ENCODE measurements at regions not wholly inside any gene's neighbourhood (a gene's known extent, or its start where the extent isn't known, plus 50 kb on each side); places are given as distances from the start of the nearest gene placed in this dataset.

GRCh38 chr6:144660561-144661115 is 375.5 kb downstream of the UTRN start:
- TF ChIP-seq, protein P1, sequence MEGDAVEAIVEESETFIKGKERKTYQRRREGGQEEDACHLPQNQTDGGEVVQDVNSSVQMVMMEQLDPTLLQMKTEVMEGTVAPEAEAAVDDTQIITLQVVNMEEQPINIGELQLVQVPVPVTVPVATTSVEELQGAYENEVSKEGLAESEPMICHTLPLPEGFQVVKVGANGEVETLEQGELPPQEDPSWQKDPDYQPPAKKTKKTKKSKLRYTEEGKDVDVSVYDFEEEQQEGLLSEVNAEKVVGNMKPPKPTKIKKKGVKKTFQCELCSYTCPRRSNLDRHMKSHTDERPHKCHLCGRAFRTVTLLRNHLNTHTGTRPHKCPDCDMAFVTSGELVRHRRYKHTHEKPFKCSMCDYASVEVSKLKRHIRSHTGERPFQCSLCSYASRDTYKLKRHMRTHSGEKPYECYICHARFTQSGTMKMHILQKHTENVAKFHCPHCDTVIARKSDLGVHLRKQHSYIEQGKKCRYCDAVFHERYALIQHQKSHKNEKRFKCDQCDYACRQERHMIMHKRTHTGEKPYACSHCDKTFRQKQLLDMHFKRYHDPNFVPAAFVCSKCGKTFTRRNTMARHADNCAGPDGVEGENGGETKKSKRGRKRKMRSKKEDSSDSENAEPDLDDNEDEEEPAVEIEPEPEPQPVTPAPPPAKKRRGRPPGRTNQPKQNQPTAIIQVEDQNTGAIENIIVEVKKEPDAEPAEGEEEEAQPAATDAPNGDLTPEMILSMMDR (conservative IDR thresholded peaks at IDR 0.05; ENCODE audit: low read depth in 2 of 2): no peak
- TF ChIP-seq, protein P2, sequence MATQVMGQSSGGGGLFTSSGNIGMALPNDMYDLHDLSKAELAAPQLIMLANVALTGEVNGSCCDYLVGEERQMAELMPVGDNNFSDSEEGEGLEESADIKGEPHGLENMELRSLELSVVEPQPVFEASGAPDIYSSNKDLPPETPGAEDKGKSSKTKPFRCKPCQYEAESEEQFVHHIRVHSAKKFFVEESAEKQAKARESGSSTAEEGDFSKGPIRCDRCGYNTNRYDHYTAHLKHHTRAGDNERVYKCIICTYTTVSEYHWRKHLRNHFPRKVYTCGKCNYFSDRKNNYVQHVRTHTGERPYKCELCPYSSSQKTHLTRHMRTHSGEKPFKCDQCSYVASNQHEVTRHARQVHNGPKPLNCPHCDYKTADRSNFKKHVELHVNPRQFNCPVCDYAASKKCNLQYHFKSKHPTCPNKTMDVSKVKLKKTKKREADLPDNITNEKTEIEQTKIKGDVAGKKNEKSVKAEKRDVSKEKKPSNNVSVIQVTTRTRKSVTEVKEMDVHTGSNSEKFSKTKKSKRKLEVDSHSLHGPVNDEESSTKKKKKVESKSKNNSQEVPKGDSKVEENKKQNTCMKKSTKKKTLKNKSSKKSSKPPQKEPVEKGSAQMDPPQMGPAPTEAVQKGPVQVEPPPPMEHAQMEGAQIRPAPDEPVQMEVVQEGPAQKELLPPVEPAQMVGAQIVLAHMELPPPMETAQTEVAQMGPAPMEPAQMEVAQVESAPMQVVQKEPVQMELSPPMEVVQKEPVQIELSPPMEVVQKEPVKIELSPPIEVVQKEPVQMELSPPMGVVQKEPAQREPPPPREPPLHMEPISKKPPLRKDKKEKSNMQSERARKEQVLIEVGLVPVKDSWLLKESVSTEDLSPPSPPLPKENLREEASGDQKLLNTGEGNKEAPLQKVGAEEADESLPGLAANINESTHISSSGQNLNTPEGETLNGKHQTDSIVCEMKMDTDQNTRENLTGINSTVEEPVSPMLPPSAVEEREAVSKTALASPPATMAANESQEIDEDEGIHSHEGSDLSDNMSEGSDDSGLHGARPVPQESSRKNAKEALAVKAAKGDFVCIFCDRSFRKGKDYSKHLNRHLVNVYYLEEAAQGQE (IDR thresholded peaks at IDR 0.05; ENCODE audit: unreplicated experiment): no peak
- no peak for TF ChIP-seq JUNB (IDR thresholded peaks at IDR 0.05; ENCODE audit: unreplicated experiment)
- TF ChIP-seq, protein P3, sequence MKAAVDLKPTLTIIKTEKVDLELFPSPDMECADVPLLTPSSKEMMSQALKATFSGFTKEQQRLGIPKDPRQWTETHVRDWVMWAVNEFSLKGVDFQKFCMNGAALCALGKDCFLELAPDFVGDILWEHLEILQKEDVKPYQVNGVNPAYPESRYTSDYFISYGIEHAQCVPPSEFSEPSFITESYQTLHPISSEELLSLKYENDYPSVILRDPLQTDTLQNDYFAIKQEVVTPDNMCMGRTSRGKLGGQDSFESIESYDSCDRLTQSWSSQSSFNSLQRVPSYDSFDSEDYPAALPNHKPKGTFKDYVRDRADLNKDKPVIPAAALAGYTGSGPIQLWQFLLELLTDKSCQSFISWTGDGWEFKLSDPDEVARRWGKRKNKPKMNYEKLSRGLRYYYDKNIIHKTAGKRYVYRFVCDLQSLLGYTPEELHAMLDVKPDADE (IDR thresholded peaks at IDR 0.05): no peak
- no peak for TF ChIP-seq EZH2 (IDR thresholded peaks at IDR 0.05; ENCODE audit: low read depth, unreplicated experiment)
- TF ChIP-seq POLR2AphosphoS5 (IDR thresholded peaks at IDR 0.05; ENCODE audit: low read depth): no peak
- no peak for TF ChIP-seq EZH2phosphoT487 (IDR thresholded peaks at IDR 0.05; ENCODE audit: unreplicated experiment)
- TF ChIP-seq CREB1 (CRISPR knock-in tag; IDR thresholded peaks at IDR 0.05; ENCODE audit: low read depth): no peak
- no peak for TF ChIP-seq STAT1 (IDR thresholded peaks at IDR 0.05; ENCODE audit: unreplicated experiment)
- no peak for TF ChIP-seq NANOG (IDR thresholded peaks at IDR 0.05; ENCODE audit: borderline replicate concordance)
- no peak for TF ChIP-seq ZNF462 (CRISPR knock-in tag; IDR thresholded peaks at IDR 0.05)
- no peak for TF ChIP-seq ZNF114 (CRISPR knock-in tag; IDR thresholded peaks at IDR 0.05)
- TF ChIP-seq ZNF331 (CRISPR knock-in tag; IDR thresholded peaks at IDR 0.05; ENCODE audit: low read depth): no peak

Data from GM23338 (cell line).